HepG2 (cell line): ENCODE measurements at regions not wholly inside any gene's neighbourhood (a gene's known extent, or its start where the extent isn't known, plus 50 kb on each side); places are given as distances from the start of the nearest gene placed in this dataset.
"Not testable (repeated sequence)": the region's sequence is repeated elsewhere in the genome, so short reads cannot be mapped to it uniquely, and the experiment has no call there.

Experiments
- ATAC-seq: fragments of 200-7000 bp; cut with Tn5 transposase; 3 replicates; pipeline ENCODE4 v1.9.1; 2020; ENCODE audit warnings: mild to moderate bottlenecking, moderate library complexity
- BruUV-seq: library from RNA; stranded (reverse); fragments of 400-500 nt; replicated peaks from 2 replicates; lab custom pipeline; 2021; lab: Mats Ljungman, UMichigan
- CTCF ChIA-PET: fragments of 300-600 bp; formaldehyde crosslinking; extraction: SDS; loops from one replicate; lab custom pipeline; 2021; ENCODE audit warnings: low total read pairs, inconsistent platforms, low intra/inter-chr PET ratio; lab: Yijun Ruan, JAX
- POLR2A ChIA-PET: fragments of 350-600 bp; sonication (Branson Sonifier 250); formaldehyde crosslinking; loops from one replicate; lab custom pipeline; 2020; ENCODE audit warnings: antibody characterized with exemption, inconsistent platforms; lab: Yijun Ruan, JAX
- DNase-seq: peaks from one replicate; pipeline ENCODE4 v3.0.0-alpha.2; 2015; ENCODE audit warnings: low spot score
- FAIRE-seq: peaks from 3 replicates; lab custom pipeline; 2011; peaks lifted over from hg19 to GRCh38; lab: Jason Lieb, UNC
- H2AFZ ChIP-seq: one replicate; pipeline ENCODE4 v1.6.1; 2011; ENCODE audit warnings: low read length, inconsistent platforms
- H3K27ac ChIP-seq: fragments of 300-600 bp; 3 replicates; pipeline ENCODE4 v1.8.0; 2011; ENCODE audit warnings: mixed run types, mild to moderate bottlenecking, mixed read lengths, low read length, inconsistent platforms; ENCODE audit not compliant: insufficient read depth; ENCODE audit errors: extremely low read length
- H3K27me3 ChIP-seq, 2 experiments: fragments of 200-600 bp in 1 of 2; 2 replicates in 1 of 2; 3 replicates in 1 of 2; pipeline versions ENCODE4 v1.6.0 to v1.8.0; 2011; ENCODE audit warnings: low read length in 2 of 2, mild to moderate bottlenecking in 2 of 2, moderate library complexity in 2 of 2, inconsistent platforms in 1 of 2; ENCODE audit not compliant: insufficient read depth in 2 of 2, control insufficient read depth in 1 of 2
- H3K36me3 ChIP-seq, 2 experiments: fragments of 200-600 bp in 1 of 2; replicated peaks in 1 of 2; 2 replicates in 1 of 2; 3 replicates in 1 of 2; pipeline versions ENCODE4 v1.5.1 to v1.8.0; 2011; ENCODE audit warnings: low read length in 2 of 2, inconsistent platforms in 1 of 2; ENCODE audit not compliant: insufficient read depth in 2 of 2, control insufficient read depth in 1 of 2
- H3K4me1 ChIP-seq: 2 replicates; pipeline ENCODE4 v1.5.1; 2012; ENCODE audit warnings: low read length, inconsistent platforms; ENCODE audit not compliant: insufficient read depth
- H3K4me2 ChIP-seq: 2 replicates; pipeline ENCODE4 v1.6.0; 2011; ENCODE audit warnings: low read depth, low read length, inconsistent platforms
- H3K4me3 ChIP-seq, 3 experiments: fragments of 200-600 bp in 1 of 3; sonication (generic), shearing (Covaris generic) in 1 of 3; replicated peaks in 1 of 3; 2 replicates each; pipeline ENCODE4 v1.5.1; 2011 to 2016; ENCODE audit warnings: low read length in 3 of 3, inconsistent platforms in 2 of 3, low read depth in 2 of 3, mild to moderate bottlenecking in 2 of 3, control low read depth in 1 of 3, mixed read lengths in 1 of 3; ENCODE audit not compliant: insufficient read depth in 1 of 3
- H3K79me2 ChIP-seq: one replicate; pipeline ENCODE4 v1.6.1; 2011; ENCODE audit warnings: low read length, inconsistent platforms; ENCODE audit not compliant: insufficient read depth
- H3K9ac ChIP-seq: 2 replicates; pipeline ENCODE4 v1.6.0; 2011; ENCODE audit warnings: mild to moderate bottlenecking, low read depth, low read length, inconsistent platforms; ENCODE audit not compliant: insufficient read depth
- H3K9me3 ChIP-seq: 2 replicates; pipeline ENCODE4 v1.5.1; 2012; ENCODE audit warnings: mild to moderate bottlenecking, low read length
- H4K20me1 ChIP-seq: 2 replicates; pipeline ENCODE4 v1.6.0; 2011; ENCODE audit warnings: inconsistent platforms, mild to moderate bottlenecking, low read length, moderate library complexity; ENCODE audit not compliant: insufficient read depth
- WGBS: methylation state at CpG from one replicate; pipeline ENCODE4 v1.1.6; 2017; ENCODE audit warnings: low lambda C conversion rate; 5-methylcytosine and 5-hydroxymethylcytosine counted together
- in situ Hi-C: cut with HindIII; loops from 2 replicates; pipeline ENCODE4 v1.10.0; 2017; ENCODE audit warnings: low pct_unique_long_range_greater_than_20kb; ENCODE audit not compliant: extremely low pct_ligation_motif_present
- intact Hi-C: fragments of 100-400 bp; cut with micrococcal nuclease; formaldehyde crosslinking; loops from one replicate; pipeline ENCODE4 v1.10.0; 2022; ENCODE audit not compliant: unreplicated experiment

- H3K4me2 ChIP-seq, CTCF ChIA-PET, intact Hi-C loops, H3K27ac ChIP-seq, BruUV-seq, H3K4me3 ChIP-seq, ATAC-seq, H4K20me1 ChIP-seq, H3K79me2 ChIP-seq, in situ Hi-C loops, DNase-seq, H3K4me1 ChIP-seq, H3K36me3 ChIP-seq, POLR2A ChIA-PET, H3K9me3 ChIP-seq, H3K9ac ChIP-seq, H2AFZ ChIP-seq, H3K27me3 ChIP-seq, FAIRE-seq: not testable (repeated sequence)
- WGBS, result 38% methylated on average over 8 of the region's 10 CpGs
These were observed 96.2 kb upstream of the ADCY2 start for GRCh38 chr5:7299731-7300130.

GRCh38 chr5:7305000-7305674 lies 90.8 kb upstream of the ADCY2 start:
- FAIRE-seq, H2AFZ ChIP-seq, H3K36me3 ChIP-seq, H3K4me1 ChIP-seq, intact Hi-C loops, H3K9me3 ChIP-seq, DNase-seq, H3K27me3 ChIP-seq, ATAC-seq, H3K27ac ChIP-seq, in situ Hi-C loops, POLR2A ChIA-PET, H3K79me2 ChIP-seq, BruUV-seq, H3K9ac ChIP-seq, H3K4me3 ChIP-seq, H3K4me2 ChIP-seq, CTCF ChIA-PET, H4K20me1 ChIP-seq: not testable (repeated sequence)
- 15% methylated on average over 3 of the region's 6 CpGs for WGBS

GRCh38 chr5:7306556-7306955 lies 89.4 kb upstream of the ADCY2 start:
- not testable (repeated sequence) for DNase-seq, BruUV-seq

GRCh38 chr5:7307709-7308108 lies 88.2 kb upstream of the ADCY2 start:
- H3K9me3 ChIP-seq, H3K4me2 ChIP-seq, H3K36me3 ChIP-seq, H3K4me3 ChIP-seq, ATAC-seq, H3K79me2 ChIP-seq, FAIRE-seq, in situ Hi-C loops, POLR2A ChIA-PET, BruUV-seq, H2AFZ ChIP-seq, H4K20me1 ChIP-seq, intact Hi-C loops, H3K4me1 ChIP-seq, H3K9ac ChIP-seq, CTCF ChIA-PET, DNase-seq, H3K27me3 ChIP-seq, H3K27ac ChIP-seq: not testable (repeated sequence)
- 20% methylated on average over 4 of the region's 6 CpGs for WGBS

More at GRCh38 chr5:7306556-7306955, 89.4 kb upstream of the ADCY2 start:
- WGBS, result 49% methylated on average over 9 of the region's 10 CpGs
- H3K4me1 ChIP-seq, H3K36me3 ChIP-seq, H3K4me3 ChIP-seq, H3K27ac ChIP-seq, H2AFZ ChIP-seq, H3K9me3 ChIP-seq, H3K79me2 ChIP-seq, in situ Hi-C loops, FAIRE-seq, H3K9ac ChIP-seq, ATAC-seq, H3K27me3 ChIP-seq, CTCF ChIA-PET, H3K4me2 ChIP-seq, H4K20me1 ChIP-seq, intact Hi-C loops, POLR2A ChIA-PET: not testable (repeated sequence)
